ENCODE measurements at regions not wholly inside any gene's neighbourhood (a gene's known extent, or its start where the extent isn't known, plus 50 kb on each side); places are given as distances from the start of the nearest gene placed in this dataset.

DNA sequence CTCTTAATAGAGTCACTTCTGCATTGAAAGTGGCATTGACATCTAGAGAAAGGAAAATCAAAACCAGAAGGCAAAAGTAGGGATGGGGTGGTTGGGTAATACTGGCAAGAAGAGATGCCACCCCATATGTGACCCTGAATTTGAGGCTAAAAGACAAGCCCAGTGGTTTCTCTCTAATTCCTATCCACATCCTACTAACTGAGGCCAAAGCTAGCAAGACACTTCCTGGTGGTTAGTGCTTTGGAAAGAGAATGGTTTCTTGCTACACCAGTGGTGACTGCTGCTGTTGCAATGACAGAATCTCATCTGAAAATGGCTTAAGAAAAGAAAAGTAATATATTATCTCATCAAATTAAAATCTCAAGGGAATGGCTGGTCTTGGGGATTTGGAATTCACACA is 640.6 kb downstream of the EPHA4 start:
- CTCF ChIA-PET: no interaction called here
- Mint-ChIP-seq H3K36me3 (peaks cover 31% of the 10 kb centered on the region), H3K4me1 (peaks cover 2% of the 10 kb centered on the region), H3K27me3 (ENCODE audit: low read depth) (no peaks in the 10 kb centered on the region; the same call in 1 of the 2 replicates), H3K4me3 (no peak overlapping the region), H3K27ac (no peak overlapping the region), H3K9me3 (peaks cover 39% of the 10 kb centered on the region)
- DNase-seq (ENCODE audit: low spot score): no peak
- no peak for ATAC-seq
- TF ChIP-seq NFATC4 (CRISPR knock-in tag; IDR thresholded peaks at IDR 0.05): no peak
- TF ChIP-seq ZNF416 (CRISPR knock-in tag; IDR thresholded peaks at IDR 0.05): no peak
- no peak for TF ChIP-seq GRHL2 (CRISPR knock-in tag; IDR thresholded peaks at IDR 0.05; ENCODE audit: insufficient replicate concordance, severe bottlenecking)
- TF ChIP-seq AFF4 (CRISPR knock-in tag; IDR thresholded peaks at IDR 0.05; ENCODE audit: borderline replicate concordance): no peak
- no peak for TF ChIP-seq ZNF121 (CRISPR knock-in tag; IDR thresholded peaks at IDR 0.05)
- no peak for TF ChIP-seq CTCF (IDR thresholded peaks at IDR 0.05)
- TF ChIP-seq AR (CRISPR knock-in tag; IDR thresholded peaks at IDR 0.05): no peak
- no peak for TF ChIP-seq FOXP1 (CRISPR knock-in tag; IDR thresholded peaks at IDR 0.05; ENCODE audit: borderline replicate concordance)
- TF ChIP-seq ERG (CRISPR knock-in tag; IDR thresholded peaks at IDR 0.05): no peak
- no peak for TF ChIP-seq CREM (CRISPR knock-in tag; IDR thresholded peaks at IDR 0.05)
- no peak for TF ChIP-seq E2F4 (CRISPR knock-in tag; IDR thresholded peaks at IDR 0.05; ENCODE audit: borderline replicate concordance, low read depth)
- TF ChIP-seq, protein P1, sequence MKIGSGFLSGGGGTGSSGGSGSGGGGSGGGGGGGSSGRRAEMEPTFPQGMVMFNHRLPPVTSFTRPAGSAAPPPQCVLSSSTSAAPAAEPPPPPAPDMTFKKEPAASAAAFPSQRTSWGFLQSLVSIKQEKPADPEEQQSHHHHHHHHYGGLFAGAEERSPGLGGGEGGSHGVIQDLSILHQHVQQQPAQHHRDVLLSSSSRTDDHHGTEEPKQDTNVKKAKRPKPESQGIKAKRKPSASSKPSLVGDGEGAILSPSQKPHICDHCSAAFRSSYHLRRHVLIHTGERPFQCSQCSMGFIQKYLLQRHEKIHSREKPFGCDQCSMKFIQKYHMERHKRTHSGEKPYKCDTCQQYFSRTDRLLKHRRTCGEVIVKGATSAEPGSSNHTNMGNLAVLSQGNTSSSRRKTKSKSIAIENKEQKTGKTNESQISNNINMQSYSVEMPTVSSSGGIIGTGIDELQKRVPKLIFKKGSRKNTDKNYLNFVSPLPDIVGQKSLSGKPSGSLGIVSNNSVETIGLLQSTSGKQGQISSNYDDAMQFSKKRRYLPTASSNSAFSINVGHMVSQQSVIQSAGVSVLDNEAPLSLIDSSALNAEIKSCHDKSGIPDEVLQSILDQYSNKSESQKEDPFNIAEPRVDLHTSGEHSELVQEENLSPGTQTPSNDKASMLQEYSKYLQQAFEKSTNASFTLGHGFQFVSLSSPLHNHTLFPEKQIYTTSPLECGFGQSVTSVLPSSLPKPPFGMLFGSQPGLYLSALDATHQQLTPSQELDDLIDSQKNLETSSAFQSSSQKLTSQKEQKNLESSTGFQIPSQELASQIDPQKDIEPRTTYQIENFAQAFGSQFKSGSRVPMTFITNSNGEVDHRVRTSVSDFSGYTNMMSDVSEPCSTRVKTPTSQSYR (CRISPR knock-in tag; IDR thresholded peaks at IDR 0.05): no peak
- no peak for TF ChIP-seq NR3C1 (CRISPR knock-in tag; conservative IDR thresholded peaks at IDR 0.05; ENCODE audit: low read depth)
- no peak for TF ChIP-seq ZNF138 (CRISPR knock-in tag; conservative IDR thresholded peaks at IDR 0.05)
- TF ChIP-seq NFYB (CRISPR knock-in tag; conservative IDR thresholded peaks at IDR 0.05; ENCODE audit: low read depth): no peak
- POLR2A ChIA-PET: no interaction called here

All from WTC11 (cell line).